Peyer's patch (tissue), 4 donors: ENCODE measurements at regions not wholly inside any gene's neighbourhood (a gene's known extent, or its start where the extent isn't known, plus 50 kb on each side); places are given as distances from the start of the nearest gene placed in this dataset.

Source experiments
- CTCF ChIP-seq, 6 experiments: fragments of 450-650 bp in 4 of 6; fragments of 200-600 bp in 2 of 6; sonication (generic) in 1 of 6; IDR thresholded peaks; one replicate each; pipeline ENCODE4 v1.5.1; 2017 to 2019; ENCODE audit warnings: antibody characterized with exemption in 6 of 6, mild to moderate bottlenecking in 3 of 6, moderate library complexity in 1 of 6
- POLR2A ChIP-seq, 2 donors: fragments of 450-650 bp; IDR thresholded peaks; one replicate each; pipeline ENCODE4 v1.5.1; 2017; ENCODE audit warnings: antibody characterized with exemption in 2 of 2, mild to moderate bottlenecking in 2 of 2, moderate library complexity in 2 of 2

DNA sequence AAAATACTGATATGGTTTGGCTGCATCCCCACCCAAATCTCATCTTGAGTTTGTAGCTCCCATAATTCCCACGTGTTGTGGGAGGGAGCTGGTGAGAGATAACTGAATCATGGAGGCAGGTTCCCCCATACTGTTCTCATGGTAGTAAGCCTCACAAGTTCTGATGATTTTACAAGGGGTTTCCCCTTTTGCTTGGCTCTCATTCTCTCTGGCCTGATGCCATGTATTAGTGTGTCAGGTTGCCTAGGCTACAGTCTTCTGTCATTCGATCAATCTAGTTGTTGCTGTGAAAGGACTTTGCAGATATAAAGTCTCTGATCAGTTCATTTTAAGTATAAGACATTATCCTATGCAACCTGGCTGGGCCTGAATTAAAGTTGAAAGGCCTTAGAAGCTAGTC lies 209.3 kb upstream of the MAOA start:
- TF ChIP-seq CTCF (IDR thresholded peaks at IDR 0.05) (no peak), POLR2A (IDR thresholded peaks at IDR 0.05) (no peak)
